GM12878 (cell line): ENCODE measurements at regions not wholly inside any gene's neighbourhood (a gene's known extent, or its start where the extent isn't known, plus 50 kb on each side); places are given as distances from the start of the nearest gene placed in this dataset.

Source experiments
- CTCF ChIP-seq, 3 experiments: IDR thresholded peaks in 2 of 3; conservative IDR thresholded peaks in 1 of 3; 2 replicates each; pipeline ENCODE4 v1.5.1; 2011; ENCODE audit warnings: low read depth in 3 of 3, low read length in 3 of 3, mild to moderate bottlenecking in 3 of 3, control low read depth in 2 of 3, moderate library complexity in 2 of 3, inconsistent platforms in 1 of 3, mixed read lengths in 1 of 3; ENCODE audit not compliant: control insufficient read depth in 2 of 3, insufficient read depth in 1 of 3; ENCODE audit errors: extremely low read depth in 1 of 3
- EED ChIP-seq: sonication (generic); IDR thresholded peaks from 2 replicates; pipeline ENCODE4 v1.6.1; 2016; ENCODE audit warnings: antibody characterized with exemption, low read depth
- ESRRA ChIP-seq: IDR thresholded peaks from 2 replicates; pipeline ENCODE4 v1.6.1; 2012; ENCODE audit warnings: mild to moderate bottlenecking, low read length, improper control_type of control experiment
- HDAC6 ChIP-seq: fragments of 200-600 bp; sonication (generic); IDR thresholded peaks from one replicate; pipeline ENCODE4 v1.8.0; 2017; ENCODE audit warnings: antibody characterized with exemption; ENCODE audit not compliant: unreplicated experiment
- NFYB ChIP-seq: IDR thresholded peaks from 2 replicates; pipeline ENCODE4 v1.6.1; 2011; ENCODE audit warnings: low read depth, mild to moderate bottlenecking, low read length, improper control_type of control experiment, moderate library complexity; ENCODE audit not compliant: insufficient read depth
- RFX5 ChIP-seq: IDR thresholded peaks from 2 replicates; pipeline ENCODE4 v1.6.1; 2011; ENCODE audit warnings: low read depth, low read length, improper control_type of control experiment
- SP1 ChIP-seq: IDR thresholded peaks from one replicate; pipeline ENCODE4 v1.6.1; 2011; ENCODE audit warnings: low read depth, low read length
- SRF ChIP-seq, 2 experiments: IDR thresholded peaks; 2 replicates each; pipeline ENCODE4 v1.6.1; 2011; ENCODE audit warnings: low read depth in 2 of 2, low read length in 2 of 2, mild to moderate bottlenecking in 1 of 2, moderate library complexity in 1 of 2

- TF ChIP-seq SP1 (no peak), SRF (IDR thresholded peaks at IDR 0.05; ENCODE audit: low read depth in 2 of 2, low read length in 2 of 2) (no peak), ESRRA (no peak), EED (no peak), CTCF (IDR thresholded peaks at IDR 0.05 in 2 of 3, conservative IDR thresholded peaks at IDR 0.05 in 1 of 3; ENCODE audit: control insufficient read depth in 2 of 3, extremely low read depth in 1 of 3, insufficient read depth in 1 of 3, low read depth in 3 of 3, low read length in 3 of 3) (no peak), RFX5 (no peak), HDAC6 (no peak), NFYB (no peak)
Observed at GRCh38 chr15:96551196-96551595, 220.7 kb downstream of the NR2F2 start.
